NT2/D1 (cell line): ENCODE measurements at regions not wholly inside any gene's neighbourhood (a gene's known extent, or its start where the extent isn't known, plus 50 kb on each side); places are given as distances from the start of the nearest gene placed in this dataset.

Source experiments
- SUZ12 ChIP-seq: IDR thresholded peaks from 2 replicates; pipeline ENCODE4 v1.6.1; 2011; ENCODE audit not compliant: insufficient read length, insufficient read depth; ENCODE audit errors: extremely low read depth
- YY1 ChIP-seq: IDR thresholded peaks from 2 replicates; pipeline ENCODE4 v1.6.1; 2011; ENCODE audit not compliant: insufficient read length, insufficient read depth
- ZNF274 ChIP-seq: IDR thresholded peaks from 2 replicates; pipeline ENCODE4 v1.6.1; 2011; ENCODE audit warnings: mild to moderate bottlenecking, low read depth, low read length

DNA sequence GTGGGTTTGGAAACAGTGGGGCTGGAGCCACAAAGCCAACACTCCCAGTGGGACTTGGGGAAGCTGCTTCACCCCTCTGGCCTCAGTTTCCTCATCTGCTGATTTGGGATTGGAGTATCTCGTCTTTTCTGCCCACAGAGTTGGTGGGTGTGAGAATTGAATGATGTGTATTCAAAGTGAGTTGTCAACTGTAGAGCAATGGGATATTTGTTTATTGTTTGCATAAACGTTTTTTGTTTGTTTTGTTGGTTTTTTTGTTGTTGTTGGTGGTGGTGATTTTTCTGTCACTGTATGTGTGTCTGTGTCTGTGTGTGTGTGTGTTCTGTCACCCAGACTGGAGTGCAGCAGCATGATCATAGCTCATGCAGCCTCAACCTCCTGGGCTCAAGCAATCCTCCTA lies 542.0 kb downstream of the MIAT start:
- no peak for TF ChIP-seq SUZ12
- TF ChIP-seq ZNF274: no peak
- no peak for TF ChIP-seq YY1
